Kidney tubule cell (primary cell): ENCODE measurements at regions not wholly inside any gene's neighbourhood (a gene's known extent, or its start where the extent isn't known, plus 50 kb on each side); places are given as distances from the start of the nearest gene placed in this dataset.
A peak's percentile ranks its signal among the peaks of the same experiment; 100 is the strongest.
"Not testable (repeated sequence)": the region's sequence is repeated elsewhere in the genome, so short reads cannot be mapped to it uniquely, and the experiment has no call there.

Source experiments
- DNase-seq: peaks from one replicate; pipeline ENCODE4 v3.0.0-alpha.2; 2018; ENCODE audit warnings: low spot score

DNA sequence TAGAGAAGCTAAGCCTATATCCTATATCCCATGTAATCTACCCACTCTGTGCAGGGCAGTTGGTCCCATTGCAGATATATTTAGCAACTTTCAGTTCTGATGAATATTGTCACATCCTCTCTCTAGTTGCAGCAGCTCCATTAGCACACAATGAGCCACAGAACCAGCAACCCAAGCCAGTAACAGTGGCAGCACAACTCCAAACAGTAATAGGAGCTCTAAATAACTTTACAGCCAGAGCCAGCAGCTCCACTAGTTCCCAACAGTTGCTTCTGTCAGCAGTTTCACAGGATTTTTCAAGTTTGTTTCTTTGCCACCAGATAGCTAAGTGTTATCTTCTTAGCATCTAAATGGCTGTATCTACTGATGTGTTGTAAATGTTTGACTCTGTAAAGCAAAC, 490.8 kb downstream of the HTR1B start:
- no peak for DNase-seq

- DNase-seq = not testable (repeated sequence)
These were observed 504.1 kb downstream of the HTR1B start for GRCh38 chr6:76959177-76959576.

DNA sequence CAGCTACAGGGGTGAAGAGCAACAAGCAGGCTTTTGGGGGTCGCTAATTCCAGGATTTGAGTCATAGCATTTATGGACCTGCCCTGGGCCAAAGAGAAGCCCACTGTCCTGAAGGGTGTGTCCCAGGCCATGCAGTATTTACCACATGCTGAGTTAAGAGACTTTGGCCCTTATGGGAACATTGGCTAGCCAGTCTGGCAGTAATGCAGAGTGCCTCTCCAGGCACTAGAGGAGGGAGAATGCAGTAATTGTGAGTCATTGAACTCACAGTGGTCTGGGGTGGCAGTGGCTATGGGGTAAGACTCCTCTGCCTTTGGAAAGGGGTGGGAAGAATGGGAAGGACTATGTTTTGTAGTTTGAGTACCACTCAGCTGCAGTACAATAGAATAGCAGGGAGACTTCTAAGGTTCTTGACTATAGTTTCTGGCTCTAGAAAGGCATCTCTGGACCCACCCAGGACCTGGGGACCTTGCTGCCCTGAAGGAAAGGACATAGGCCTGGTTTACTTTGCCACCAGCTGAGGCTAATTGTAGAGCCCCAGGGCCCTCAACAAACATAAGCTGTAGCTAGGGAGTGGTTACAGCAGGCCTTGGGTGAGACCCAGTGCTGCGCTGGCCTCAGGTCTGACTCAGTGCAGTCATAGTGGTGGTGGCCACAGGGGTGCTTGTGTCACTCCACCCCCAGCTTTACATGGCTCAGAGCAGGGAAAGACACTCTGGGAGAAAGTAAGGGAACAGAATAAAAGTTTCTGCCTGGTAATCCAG, 520.9 kb downstream of the HTR1B start:
- DNase-seq = no peak

DNA sequence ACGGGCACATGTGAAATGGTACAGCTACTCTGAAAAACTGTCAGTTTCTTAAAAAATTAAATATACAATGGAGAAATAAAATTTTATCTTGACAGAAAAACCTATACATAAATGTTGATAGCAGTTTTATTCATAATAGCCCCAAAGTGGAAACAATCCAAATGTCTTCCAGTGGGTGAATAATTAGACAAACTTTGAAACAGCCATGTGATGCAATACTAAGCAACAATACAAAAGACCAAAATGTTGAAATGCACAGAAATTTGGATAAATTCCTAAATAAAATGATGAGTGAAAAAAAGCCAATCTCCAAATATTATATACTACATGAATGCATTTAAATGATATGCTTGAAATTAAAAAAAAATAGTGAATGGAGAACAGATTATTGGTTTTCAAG, 523.1 kb downstream of the HTR1B start:
- DNase-seq = no peak

- no peak for DNase-seq
These were observed 548.6 kb downstream of the HTR1B start for GRCh38 chr6:76914737-76915136.

DNA sequence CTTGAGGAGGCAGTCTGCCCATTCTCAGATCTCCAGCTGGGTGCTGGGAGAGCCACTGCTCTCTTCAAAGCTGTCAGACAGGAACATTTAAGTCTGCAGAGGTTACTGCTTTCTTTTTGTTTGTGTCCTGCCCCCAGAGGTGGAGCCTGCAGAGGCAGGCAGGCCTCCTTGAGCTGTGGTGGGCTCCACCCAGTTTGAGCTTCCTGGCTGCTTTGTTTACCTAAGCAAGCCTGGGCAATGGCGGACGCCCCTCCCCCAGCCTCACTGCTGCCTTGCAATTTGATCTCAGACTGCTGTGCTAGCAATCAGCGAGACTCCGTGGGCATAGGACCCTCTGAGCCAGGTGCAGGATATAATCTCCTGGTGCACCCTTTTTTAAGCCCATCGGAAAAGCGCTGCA, 557.8 kb downstream of the HTR1B start:
- not testable (repeated sequence) for DNase-seq

GRCh38 chr6:76892542-76892941, 570.7 kb downstream of the HTR1B start:
- DNase-seq = no peak

GRCh38 chr6:76888351-76888750, 574.9 kb downstream of the HTR1B start:
- DNase-seq = no peak

DNA sequence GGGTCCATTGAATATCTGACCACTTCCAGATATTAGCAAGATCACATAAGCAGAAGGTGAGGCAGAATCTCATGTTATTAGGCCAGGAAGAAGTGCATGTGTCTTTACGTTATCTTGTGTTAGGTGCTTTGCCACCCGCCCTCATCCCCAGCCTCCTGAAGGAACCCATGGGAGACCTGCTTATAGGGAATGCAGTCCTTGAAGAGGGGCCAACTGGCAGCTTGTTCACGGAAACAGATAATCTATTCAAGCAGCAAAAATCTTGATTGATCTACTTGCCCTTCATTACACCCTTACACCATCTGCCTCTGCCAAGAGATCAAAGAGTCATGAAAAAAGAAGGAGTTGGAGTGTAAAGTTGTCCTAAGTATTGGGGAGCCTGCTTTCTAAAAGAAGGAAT, 576.4 kb downstream of the HTR1B start:
- no peak for DNase-seq

DNA sequence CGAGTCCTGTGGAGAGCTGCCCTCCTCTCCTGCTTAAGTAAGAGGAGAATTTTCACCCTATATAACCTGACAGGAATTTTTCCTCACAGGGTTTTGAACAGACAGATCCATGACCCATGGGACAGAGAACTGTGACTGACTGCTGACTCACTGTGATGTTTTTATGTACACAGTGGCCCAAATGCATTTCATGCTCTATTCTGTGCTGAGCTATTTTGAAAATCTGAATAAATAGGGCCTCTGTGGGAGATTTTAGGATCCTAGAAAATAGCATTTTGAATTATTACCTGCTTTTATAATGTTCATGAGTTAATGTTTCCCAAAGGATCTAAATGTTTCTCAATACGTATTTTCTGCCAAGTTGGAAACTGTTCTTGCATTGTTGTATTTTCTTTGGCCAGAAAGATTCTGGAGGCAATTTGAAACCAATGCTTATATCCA, 577.4 kb downstream of the HTR1B start:
- no peak for DNase-seq

DNA sequence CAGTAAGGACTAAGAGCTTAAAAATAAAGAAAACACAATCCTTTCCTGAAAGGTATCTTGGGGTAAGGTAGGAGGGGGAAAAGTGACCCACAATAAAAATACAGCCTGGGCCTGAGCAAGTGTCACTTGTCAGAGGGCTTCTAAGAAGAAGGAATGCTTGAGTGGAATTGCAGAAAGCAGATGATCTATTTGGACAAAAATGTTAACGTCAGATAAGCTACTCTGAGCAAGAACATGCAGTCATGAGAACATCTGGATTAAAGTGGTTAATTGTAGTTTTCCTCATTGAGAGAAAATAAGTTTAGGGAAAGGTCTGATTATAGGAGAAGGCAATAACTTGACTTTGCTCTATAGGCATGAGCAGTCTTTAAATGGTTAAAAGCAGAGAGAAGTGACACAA, 581.9 kb downstream of the HTR1B start:
- no peak for DNase-seq

- DNase-seq = peak; percentile 71
These were observed 586.3 kb downstream of the HTR1B start for GRCh38 chr6:76876922-76877553.

GRCh38 chr6:76876430-76876829, 586.9 kb downstream of the HTR1B start:
- DNase-seq = not testable (repeated sequence)

DNA sequence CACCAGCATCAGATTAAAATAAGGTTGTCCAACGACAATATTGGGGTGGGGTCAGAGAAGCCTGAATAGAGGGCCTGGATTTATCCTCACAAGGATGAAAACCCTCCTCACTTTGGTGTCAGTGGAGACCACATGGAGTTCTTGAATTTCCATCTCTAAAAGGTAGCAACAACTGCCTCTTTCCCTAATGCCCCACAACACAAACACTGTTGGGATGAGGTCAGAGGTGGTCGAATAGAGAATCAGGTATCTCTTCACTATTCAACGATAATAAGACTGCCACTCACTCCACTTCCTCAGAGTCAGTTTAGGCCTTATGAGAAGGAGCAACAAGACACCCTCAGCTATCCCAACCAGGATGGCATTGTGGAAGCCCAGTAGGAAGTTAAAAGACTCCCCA, 596.1 kb downstream of the HTR1B start:
- DNase-seq = no peak

DNA sequence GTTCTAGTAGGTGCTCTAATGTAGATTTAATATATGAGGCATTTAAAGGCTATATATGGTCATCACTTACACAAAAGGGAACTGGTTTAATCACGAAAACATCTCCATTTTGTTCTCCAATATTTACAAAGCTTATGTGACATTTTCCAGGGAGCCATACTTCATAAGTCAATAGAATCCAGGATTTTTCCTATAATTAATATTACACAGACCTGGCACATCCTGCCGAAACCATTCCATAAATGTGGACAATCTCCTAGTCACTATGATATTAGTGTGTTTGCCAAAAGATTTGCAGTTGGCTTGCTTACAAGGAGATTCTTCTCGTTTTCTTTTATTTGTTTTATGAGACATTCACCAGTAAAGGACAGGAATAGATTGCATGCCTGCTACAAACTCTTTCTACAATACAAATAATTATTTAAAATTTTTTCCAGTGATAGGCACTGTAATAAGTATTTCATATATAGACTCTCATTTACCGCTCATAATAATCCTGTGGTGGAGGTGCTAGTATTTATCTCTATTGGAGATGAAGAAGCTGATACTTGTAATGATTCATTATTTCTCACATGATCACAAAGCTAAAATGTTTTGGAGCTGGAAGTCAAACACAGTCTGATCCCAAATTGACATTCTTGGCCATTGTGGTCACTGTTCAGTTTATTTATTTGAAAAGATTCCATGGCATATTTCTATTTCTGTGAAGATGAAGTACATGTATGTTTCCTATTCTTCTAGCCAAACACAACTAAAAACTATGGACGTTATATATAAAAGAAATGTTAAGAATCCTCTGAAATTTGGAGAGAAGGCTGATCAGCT, 597.0 kb downstream of the HTR1B start:
- DNase-seq = no peak

- DNase-seq = no peak
These were observed 600.4 kb downstream of the HTR1B start for GRCh38 chr6:76862936-76863335.

GRCh38 chr6:76861403-76861802, 601.9 kb downstream of the HTR1B start:
- DNase-seq = peak; percentile 20

- no peak for DNase-seq
These were observed 607.2 kb downstream of the HTR1B start for GRCh38 chr6:76856065-76856464.

DNA sequence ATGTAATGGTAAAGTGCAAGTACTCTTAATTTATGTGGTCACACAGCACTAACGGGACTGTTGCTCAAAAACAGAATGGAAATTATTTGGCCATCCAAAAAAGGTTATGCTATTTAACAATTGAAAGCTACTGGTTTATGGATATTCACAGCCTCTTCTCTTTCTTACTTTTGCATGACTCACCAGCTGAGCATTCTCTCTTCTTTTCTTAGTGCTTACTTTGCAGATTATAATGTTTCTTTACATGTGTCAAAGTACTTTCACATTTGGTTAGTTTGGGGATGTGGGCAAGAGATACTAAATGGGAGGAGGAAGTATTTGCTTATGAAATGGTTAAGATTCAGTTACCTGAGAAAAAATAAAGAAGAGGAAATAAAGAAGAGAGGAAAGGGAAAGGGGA, 610.5 kb downstream of the HTR1B start:
- peak; percentile 56 for DNase-seq

DNA sequence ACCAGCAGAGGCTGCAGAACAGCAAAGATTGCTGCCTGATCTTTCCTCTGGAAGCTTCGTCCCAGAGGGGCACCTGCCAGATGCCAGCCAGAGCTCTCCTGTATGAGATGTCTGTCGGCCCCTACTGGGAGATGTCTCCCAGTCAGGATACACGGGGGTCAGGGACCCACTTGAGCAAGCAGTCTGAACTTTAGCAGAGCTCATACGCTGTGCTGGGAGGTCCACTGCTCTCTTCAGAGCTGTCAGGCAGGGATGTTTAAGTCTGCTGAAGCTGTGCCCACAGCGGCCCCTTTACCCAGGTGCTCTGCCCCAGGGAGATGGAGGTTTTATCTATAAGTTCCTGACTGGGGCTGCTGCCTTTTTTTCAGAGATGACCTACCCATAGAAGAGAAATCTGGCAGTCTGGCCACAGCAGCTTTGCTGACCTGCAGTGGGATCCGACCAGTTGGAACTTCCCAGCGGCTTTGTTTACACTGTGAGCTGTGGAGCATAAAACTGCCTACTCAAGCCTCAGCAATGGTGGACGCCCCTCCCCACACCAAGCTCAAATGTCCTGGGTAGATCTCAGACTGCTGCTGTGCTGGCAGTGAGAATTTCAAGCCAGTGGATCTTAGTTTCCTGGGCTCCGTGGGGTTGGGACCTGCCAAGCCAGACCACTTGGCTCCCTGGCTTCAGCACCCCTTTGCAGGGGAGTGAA, 613.9 kb downstream of the HTR1B start:
- peak; percentile 43 for DNase-seq

- DNase-seq = no peak
These were observed 620.1 kb downstream of the HTR1B start for GRCh38 chr6:76843054-76843822.
